ENCODE measurements at regions not wholly inside any gene's neighbourhood (a gene's known extent, or its start where the extent isn't known, plus 50 kb on each side); places are given as distances from the start of the nearest gene placed in this dataset.

GRCh38 chr1:189500778-189501177 lies 976.9 kb downstream of the BRINP3 start:
- DNase-seq: no peak

DNA sequence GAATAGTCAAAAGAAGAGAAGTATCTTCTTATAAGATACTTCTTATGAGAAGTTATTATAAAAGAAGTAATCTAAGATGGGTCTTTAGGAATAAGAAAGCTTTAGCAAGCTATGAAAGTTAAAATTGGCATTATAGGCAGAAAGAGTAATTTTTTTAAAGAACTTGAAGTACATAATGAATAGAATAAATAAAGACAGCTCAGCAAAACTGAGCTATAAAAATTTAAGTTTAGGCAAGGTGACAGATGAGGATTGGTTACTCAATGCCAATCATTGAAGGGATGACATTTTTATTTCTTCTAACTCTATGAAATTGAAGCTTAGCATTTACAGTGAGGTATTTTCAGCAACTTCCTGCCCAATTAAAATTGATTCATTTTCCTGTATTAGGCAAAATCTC lies 966.8 kb downstream of the BRINP3 start:
- no peak for DNase-seq

DNA sequence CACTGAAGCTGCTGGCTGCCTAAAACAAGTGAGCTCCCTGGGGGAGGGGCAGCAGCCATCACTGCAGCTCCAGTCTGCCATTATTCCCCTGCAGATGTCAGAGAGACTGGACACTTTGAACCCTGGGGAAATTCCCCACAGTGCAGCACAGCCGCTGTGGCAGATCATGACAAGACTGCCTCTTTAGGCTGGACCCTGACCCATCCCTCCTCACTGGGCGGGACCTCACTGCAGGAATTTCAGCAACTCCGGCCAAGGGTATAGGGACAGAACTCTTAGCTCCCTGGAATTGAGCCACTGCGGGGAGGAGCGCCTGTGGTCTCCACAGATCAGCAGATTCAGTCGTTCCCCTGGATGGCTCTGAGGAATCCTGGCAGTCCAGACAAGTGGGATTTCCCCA lies 964.6 kb downstream of the BRINP3 start:
- no peak for DNase-seq

GRCh38 chr1:189522441-189522840 lies 955.2 kb downstream of the BRINP3 start:
- DNase-seq: no peak

DNA sequence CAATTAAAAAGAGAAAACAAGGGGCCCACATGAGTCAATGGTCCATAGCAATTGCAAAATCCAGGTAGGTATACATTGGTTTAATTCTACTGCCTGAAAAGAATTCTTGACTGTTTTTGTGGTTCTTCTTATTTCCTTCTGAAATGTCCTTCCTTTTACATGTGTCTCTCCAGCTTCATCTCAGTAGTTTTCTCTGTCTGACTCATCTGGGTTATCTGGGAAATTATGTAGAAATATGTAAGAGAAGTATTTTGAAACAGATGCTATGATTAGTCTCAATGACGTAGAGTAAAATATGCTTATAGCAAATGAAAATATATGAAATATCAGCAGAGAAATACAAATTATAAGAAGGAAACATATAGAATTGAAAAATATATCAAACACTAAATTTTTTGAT lies 953.2 kb downstream of the BRINP3 start:
- no peak for DNase-seq

GRCh38 chr1:189530162-189530561 lies 947.5 kb downstream of the BRINP3 start:
- no peak for DNase-seq

DNA sequence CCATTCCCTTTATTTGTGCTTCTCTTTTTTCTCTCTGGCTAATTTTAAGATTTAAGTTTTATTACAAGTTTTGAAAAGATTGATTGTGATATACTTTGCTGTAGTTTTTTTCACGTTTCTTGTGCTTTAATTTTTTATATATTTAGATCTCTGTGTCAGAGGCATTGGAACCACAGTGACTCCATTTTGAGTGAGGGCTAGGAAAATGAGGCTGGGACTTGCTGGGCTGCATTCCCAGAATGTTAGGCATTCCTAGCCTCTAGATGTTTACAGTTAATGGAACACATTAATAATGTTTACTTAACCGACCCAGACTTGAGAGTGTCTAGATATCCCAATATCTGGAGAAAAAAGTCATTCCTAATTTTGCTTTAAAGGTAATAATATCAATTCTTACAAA lies 939.4 kb downstream of the BRINP3 start:
- DNase-seq: no peak

GRCh38 chr1:189550498-189550897 lies 927.2 kb downstream of the BRINP3 start:
- DNase-seq: no peak

GRCh38 chr1:189563784-189564183 lies 913.9 kb downstream of the BRINP3 start:
- DNase-seq: no peak

GRCh38 chr1:189567890-189568289 lies 909.8 kb downstream of the BRINP3 start:
- no peak for DNase-seq

GRCh38 chr1:189596197-189596596 lies 881.5 kb downstream of the BRINP3 start:
- no peak for DNase-seq

DNA sequence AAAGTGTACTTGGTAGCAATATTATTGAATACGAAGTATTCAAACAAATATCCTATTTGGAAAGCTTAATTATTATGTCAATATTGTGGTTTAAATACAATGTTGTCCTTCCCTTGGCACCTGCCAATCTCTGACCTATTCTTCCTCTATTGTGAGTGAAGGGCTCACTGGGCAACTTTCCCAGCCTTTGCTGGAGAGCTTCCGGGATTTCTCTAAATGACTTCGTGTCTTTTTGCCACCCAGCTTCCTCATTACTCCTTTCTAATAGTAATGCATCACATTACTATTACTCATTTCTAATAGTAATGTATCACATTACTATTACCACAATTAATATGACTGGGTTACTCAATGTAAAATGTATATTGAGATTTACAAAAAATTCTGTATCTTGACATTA lies 880.6 kb downstream of the BRINP3 start:
- no peak for DNase-seq

DNA sequence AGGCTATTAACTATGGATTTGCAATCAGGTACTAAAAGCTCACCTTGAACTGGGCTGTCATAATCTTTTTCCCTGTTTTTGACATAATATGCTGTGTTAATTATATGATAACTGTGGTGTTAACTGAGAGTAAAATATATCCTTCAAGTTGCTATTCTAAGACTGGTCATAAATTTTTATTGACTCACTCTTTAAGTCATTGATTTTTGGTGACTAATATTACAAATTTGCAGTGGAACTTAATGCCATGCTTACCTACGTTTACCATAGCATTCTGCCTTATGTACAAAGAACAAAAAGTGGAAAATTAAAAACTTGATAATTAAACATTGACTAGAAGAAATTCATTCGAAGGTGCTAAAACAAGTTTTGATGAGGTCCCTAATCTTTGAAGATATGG lies 872.4 kb downstream of the BRINP3 start:
- no peak for DNase-seq

DNA sequence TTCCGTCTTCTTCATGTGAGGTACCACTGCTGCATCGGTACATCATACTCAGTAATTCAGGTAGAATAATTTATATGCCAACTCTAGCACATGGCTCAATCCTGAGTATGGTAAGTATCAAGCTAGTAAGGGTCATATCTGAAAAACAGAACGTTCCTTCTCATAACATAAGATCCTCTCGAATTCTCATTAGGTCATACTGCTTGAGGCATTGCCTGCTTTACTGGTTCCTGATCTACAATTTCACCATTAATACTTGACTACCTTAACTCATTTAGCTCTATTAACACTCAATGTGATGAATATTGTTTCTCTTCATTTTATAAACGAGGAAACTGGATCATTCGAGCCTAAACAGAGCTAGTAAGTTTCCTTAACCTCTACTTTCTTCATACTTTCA lies 871.6 kb downstream of the BRINP3 start:
- DNase-seq: no peak

DNA sequence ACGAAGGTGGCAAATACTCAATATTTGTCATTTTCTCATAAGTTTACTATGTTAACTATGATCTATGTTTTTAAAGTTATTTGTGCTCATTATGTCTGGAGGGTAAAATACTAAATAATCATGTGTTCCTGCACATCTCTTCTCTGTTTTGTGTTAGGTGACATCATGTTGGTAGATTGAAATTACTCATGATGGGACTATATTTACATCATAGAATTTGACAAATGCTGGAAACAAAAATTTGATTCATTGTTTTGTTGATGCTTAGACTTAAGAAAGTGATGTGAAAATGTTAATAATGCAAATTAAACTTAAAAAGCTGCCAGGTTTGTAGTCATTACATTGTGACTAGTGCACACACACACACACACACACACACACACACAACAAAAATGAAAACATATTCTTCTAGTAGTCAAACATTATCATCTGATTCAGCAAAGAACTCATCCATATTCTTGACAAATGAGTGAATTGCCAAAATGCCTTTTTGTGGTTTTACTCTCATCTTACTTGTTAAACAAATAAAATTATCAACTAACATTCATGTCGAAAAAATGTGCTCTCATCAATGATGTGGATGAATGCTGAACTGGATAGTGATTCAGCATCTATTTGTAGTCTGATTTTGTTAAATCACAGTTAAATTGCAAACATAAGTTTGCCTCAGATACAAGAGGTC lies 870.7 kb downstream of the BRINP3 start:
- DNase-seq: no peak

DNA sequence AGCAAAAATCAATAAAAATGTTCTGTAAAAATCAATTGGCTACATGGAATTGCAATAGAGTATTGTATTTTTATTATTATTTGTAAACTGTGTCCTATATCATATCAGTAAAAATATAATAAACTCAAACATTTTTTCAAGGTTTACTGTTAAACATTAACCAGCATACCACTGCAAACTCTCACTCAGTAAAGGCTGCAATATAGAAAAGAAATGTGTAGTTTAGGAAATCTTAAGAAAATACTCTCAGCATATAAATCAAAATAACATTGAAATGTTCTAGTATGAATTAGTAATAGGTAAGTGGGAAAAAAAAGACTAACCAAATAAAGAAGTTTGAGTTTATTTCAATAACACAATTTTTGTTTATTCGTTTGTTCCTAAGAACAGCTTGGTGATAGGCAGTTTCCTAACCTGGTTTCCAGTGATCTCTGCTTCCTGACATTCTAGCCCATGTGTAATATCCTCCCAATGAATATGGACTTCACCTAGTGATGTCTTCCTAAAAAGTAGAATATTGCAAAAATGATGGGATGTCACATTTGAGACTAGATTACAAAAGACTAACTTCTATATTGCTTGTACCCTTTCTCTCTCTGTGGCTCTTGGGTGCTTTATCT lies 870.1 kb downstream of the BRINP3 start:
- no peak for DNase-seq

DNA sequence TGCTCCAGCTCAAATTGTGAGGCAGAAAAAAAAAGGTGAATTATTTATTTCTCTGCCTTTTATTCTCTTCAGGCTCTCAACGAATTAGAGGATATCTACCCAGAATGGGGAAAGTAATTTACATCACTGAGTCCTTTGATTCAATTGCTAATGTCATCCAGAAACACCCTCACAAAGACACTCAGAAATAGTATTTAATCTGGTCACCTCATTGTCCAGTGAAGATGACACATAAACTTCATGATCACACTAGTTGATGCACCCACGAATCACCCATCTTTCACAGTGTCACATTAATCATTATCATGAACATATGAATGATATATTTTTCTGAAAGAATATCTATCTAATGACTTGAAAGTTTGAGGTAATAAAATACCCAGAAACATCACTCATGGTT lies 868.5 kb downstream of the BRINP3 start:
- DNase-seq: no peak

DNA sequence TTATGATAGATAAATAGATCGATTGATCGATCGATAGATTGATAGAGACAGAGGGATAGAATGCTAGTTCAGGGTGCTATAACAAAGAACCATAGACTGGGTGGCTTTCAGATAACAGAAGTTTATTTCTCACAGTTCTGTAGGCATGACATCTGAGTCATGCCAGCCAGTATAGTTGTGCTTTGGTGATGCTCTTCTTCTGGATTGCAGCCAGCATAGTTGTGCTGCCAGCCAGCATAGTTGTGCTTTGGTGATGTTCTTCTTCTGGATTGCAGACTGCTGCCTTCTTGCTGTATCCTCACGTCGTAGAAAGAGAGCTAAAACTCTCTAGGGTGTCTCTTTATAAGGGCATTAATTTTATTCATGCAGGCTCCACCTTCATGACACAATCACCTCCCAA lies 860.8 kb downstream of the BRINP3 start:
- DNase-seq: no peak

DNA sequence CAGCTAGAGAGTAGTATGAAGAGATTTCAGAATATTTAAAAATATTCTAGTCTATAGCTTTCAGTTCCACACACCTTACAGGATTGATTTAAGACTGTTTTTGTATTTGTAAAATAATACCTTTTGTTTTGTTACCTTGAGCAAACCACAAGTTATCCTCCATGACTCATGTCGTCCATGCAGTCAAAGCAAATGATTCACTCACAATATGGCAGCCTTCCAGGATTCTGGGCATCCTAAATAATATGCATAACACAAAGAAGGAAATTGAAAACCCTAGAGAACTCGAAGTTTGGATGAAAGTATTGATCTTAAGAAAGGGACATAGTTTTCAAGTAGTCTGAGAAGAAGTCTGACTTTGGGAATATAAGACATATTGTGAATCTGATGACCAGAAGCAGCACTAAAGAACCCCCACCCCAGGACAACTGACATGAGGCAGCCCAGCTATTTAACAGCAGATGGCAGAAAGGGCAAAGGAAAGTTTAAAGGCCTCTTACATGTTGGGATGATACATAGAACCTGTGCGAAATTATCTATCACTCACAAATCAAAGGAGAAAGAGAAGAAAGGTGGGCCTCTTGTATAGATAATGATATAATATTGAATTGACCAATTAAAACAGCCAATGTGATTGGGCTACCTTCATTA lies 857.9 kb downstream of the BRINP3 start:
- no peak for DNase-seq

- DNase-seq: no peak
These were observed 857.2 kb downstream of the BRINP3 start for GRCh38 chr1:189620471-189620870.

- DNase-seq: no peak
These were observed 854.3 kb downstream of the BRINP3 start for GRCh38 chr1:189623336-189623735.

DNA sequence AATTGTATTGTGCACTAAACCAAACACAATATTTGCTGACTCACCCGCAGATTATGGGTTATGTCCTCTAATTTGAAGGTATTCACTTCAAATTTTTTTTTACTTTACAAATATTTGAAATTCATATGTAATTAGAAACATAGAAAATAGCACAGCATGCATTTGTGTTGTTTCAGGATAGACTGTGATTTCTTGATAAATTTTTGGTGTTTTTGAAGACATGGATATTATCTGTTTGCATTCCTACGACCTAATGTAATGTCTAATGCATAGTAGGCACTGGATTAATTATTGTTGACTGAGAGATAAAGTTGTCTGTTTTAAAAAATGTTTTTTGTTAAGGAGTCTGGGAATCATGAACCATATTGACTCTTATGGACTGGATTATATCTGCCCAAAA lies 850.2 kb downstream of the BRINP3 start:
- no peak for DNase-seq

DNA sequence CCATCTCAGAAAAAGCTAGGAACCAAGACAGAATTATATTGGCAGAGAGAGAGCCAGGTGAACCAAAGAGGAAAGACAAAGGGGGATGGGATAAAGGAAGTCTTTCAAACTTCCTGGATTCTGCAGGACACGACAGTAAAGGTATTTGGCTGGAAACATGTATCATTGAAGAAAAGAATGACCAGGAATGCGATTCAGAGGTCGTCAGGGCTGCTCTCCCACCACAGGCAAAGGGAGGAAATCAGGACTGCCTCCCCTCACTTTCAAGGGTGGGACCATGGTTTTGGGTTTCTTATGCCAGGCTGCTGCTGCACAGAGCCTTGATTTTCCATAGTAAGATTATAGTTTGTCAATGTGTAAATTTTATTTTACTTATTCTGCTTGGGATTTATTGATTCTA lies 848.8 kb downstream of the BRINP3 start:
- DNase-seq: no peak

GRCh38 chr1:189633658-189634057 lies 844.0 kb downstream of the BRINP3 start:
- no peak for DNase-seq

- DNase-seq: no peak
These were observed 840.6 kb downstream of the BRINP3 start for GRCh38 chr1:189637041-189637440.

Data from CD4-positive, alpha-beta T cell treated with Interleukin-17A for 4 hours (primary cell).